A673 (cell line): ENCODE measurements at regions not wholly inside any gene's neighbourhood (a gene's known extent, or its start where the extent isn't known, plus 50 kb on each side); places are given as distances from the start of the nearest gene placed in this dataset.
"Not testable (repeated sequence)": the region's sequence is repeated elsewhere in the genome, so short reads cannot be mapped to it uniquely, and the experiment has no call there.

Experiments used
- BruUV-seq: library from RNA; stranded (reverse); fragments of 400-500 nt; replicated peaks from 2 replicates; lab custom pipeline; 2021; lab: Mats Ljungman, UMichigan
- CTCF ChIA-PET: fragments of 300-600 bp; sonication (Branson Sonifier 250); formaldehyde crosslinking; loops from one replicate; lab custom pipeline; 2022; ENCODE audit warnings: antibody characterized with exemption; lab: Charles Lee
- POLR2A ChIA-PET: fragments of 300-600 bp; sonication (Branson Sonifier 250); formaldehyde crosslinking; loops from one replicate; lab custom pipeline; 2022; ENCODE audit warnings: antibody characterized with exemption; ENCODE audit not compliant: low non-redundant PET; lab: Charles Lee
- DNase-seq: peaks from one replicate; pipeline ENCODE4 v3.0.0-alpha.2; 2015; ENCODE audit warnings: low spot score
- H3K27ac ChIP-seq: fragments of 200-600 bp; sonication (generic); 2 replicates; pipeline ENCODE4 v1.5.1; 2016; ENCODE audit warnings: mixed run types, low read depth, mild to moderate bottlenecking, mixed read lengths, antibody characterized with exemption, low read length; ENCODE audit not compliant: poor library complexity, severe bottlenecking
- H3K27me3 ChIP-seq: fragments of 200-600 bp; sonication (generic); replicated peaks from 2 replicates; pipeline ENCODE4 v1.6.1; 2017; ENCODE audit warnings: mixed run types, low read depth, mild to moderate bottlenecking, mixed read lengths, antibody characterized with exemption, low read length; ENCODE audit not compliant: insufficient read depth, poor library complexity
- H3K36me3 ChIP-seq: fragments of 200-600 bp; sonication (generic); 2 replicates; pipeline ENCODE4 v1.6.1; 2016; ENCODE audit warnings: mixed run types, mild to moderate bottlenecking, mixed read lengths, antibody characterized with exemption, low read length; ENCODE audit not compliant: insufficient read depth, poor library complexity, severe bottlenecking
- H3K4me1 ChIP-seq: fragments of 200-600 bp; sonication (generic); 2 replicates; pipeline ENCODE4 v1.6.1; 2017; ENCODE audit warnings: mixed run types, mild to moderate bottlenecking, mixed read lengths, antibody characterized with exemption, low read length; ENCODE audit not compliant: insufficient read depth, poor library complexity, severe bottlenecking
- H3K4me3 ChIP-seq: fragments of 200-600 bp; sonication (generic); 2 replicates; pipeline ENCODE4 v1.5.1; 2016; ENCODE audit warnings: low read depth, mixed run types, mild to moderate bottlenecking, mixed read lengths, low read length; ENCODE audit not compliant: poor library complexity, severe bottlenecking
- H3K9me3 ChIP-seq: fragments of 200-600 bp; sonication (generic); 2 replicates; pipeline ENCODE4 v1.6.1; 2016; ENCODE audit warnings: mixed run types, low read depth, mild to moderate bottlenecking, mixed read lengths, antibody characterized with exemption, low read length; ENCODE audit not compliant: poor library complexity, severe bottlenecking
- EZH2 ChIP-seq: fragments of 200-600 bp; sonication (generic); IDR thresholded peaks from 2 replicates; pipeline ENCODE4 v1.6.1; 2017; ENCODE audit warnings: borderline replicate concordance, low read depth, mild to moderate bottlenecking, mixed read lengths, antibody characterized with exemption, low read length; ENCODE audit not compliant: poor library complexity, severe bottlenecking
- intact Hi-C: fragments of 100-400 bp; cut with micrococcal nuclease; formaldehyde crosslinking; loops from one replicate; pipeline ENCODE4 v1.10.0; 2022; ENCODE audit not compliant: unreplicated experiment
- TF ChIP-seq, protein P1 (sequence below): fragments of 300-800, 200-600 bp; sonication (generic); conservative IDR thresholded peaks from 2 replicates; pipeline ENCODE4 v1.5.1; 2017; ENCODE audit warnings: low read depth, mild to moderate bottlenecking, antibody characterized with exemption, low read length, moderate library complexity, mixed read lengths

DNA sequence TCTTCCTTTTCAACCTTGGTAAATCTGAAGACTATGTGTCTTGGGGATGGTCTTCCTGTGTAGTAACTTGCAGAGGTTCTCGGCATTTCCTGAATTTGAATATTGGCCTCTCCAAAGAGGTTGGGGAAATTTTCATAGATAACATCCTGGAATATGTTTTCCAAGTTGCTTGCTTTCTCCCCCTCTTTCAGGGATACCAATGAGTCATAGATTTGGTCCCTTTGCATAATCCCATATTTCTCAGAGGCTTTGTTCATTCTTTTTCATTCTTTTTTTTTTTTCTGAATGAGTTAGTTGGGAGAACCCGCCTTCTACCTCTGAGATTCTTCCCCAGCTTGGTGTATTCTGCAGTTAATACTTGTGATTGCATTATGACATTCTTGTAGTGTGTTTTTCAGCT, 549.2 kb upstream of the AMOT start:
- ChIA-PET POLR2A (no interaction called here), CTCF (no interaction called here)
- TF ChIP-seq, protein P1, sequence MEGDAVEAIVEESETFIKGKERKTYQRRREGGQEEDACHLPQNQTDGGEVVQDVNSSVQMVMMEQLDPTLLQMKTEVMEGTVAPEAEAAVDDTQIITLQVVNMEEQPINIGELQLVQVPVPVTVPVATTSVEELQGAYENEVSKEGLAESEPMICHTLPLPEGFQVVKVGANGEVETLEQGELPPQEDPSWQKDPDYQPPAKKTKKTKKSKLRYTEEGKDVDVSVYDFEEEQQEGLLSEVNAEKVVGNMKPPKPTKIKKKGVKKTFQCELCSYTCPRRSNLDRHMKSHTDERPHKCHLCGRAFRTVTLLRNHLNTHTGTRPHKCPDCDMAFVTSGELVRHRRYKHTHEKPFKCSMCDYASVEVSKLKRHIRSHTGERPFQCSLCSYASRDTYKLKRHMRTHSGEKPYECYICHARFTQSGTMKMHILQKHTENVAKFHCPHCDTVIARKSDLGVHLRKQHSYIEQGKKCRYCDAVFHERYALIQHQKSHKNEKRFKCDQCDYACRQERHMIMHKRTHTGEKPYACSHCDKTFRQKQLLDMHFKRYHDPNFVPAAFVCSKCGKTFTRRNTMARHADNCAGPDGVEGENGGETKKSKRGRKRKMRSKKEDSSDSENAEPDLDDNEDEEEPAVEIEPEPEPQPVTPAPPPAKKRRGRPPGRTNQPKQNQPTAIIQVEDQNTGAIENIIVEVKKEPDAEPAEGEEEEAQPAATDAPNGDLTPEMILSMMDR = no peak
- no peak for TF ChIP-seq EZH2
- no peak for DNase-seq
- Histone ChIP-seq H3K4me3 (no peak overlapping the region), H3K4me1 (no peaks in the 10 kb centered on the region), H3K36me3 (no peaks in the 10 kb centered on the region), H3K9me3 (no peaks in the 10 kb centered on the region), H3K27ac (no peak overlapping the region), H3K27me3 (no peaks in the 10 kb centered on the region)
- no TSS peak for BruUV-seq
- intact Hi-C loops = no loop called here

DNA sequence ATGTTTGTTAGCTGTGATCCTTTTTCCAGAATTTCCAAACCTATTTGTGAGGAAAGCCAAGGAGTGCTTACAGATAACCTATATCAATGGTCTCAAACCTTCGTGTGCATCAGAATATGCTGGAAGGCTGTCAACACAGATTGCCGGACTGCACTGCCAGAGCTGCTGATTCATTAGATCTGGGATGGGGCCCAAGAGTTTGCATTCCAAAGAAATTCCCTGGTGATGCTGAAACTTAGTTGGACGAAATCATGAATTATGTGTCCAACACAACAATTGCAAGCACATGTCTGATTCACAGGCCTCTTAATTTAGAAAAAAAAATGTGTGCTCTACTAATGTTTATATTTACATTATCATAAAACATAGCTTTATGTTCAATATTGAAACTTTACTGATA, 544.0 kb upstream of the AMOT start:
- ChIA-PET CTCF (no interaction called here), POLR2A (no interaction called here)
- H3K9me3 ChIP-seq = no peaks in the 10 kb centered on the region
- TF ChIP-seq EZH2 = no peak
- TF ChIP-seq, protein P1 = no peak
- no peak for DNase-seq
- no peaks in the 10 kb centered on the region for H3K4me1 ChIP-seq
- no peak overlapping the region for H3K4me3 ChIP-seq
- no peaks in the 10 kb centered on the region for H3K36me3 ChIP-seq
- no TSS peak for BruUV-seq
- intact Hi-C loops = no loop called here
- no peak overlapping the region for H3K27ac ChIP-seq
- no peaks in the 10 kb centered on the region for H3K27me3 ChIP-seq

DNA sequence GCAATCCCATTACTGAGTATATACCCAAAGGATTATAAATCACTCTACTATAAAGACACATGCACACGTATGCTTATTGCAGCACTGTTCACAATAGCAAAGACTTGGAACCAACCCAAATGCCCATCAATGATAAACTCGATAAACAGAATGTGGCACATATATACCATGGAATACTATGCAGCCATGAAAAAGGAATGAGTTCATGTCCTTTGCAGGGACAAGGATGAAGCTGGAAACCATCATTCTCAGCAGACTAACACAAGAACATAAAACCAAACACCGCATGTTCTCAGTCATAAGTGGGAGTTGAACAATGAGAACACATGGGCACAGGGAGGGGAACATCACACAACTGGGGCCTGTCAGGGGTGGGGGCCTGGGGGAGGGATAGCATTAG, 532.8 kb upstream of the AMOT start:
- CTCF ChIA-PET, H3K36me3 ChIP-seq, H3K27me3 ChIP-seq, H3K27ac ChIP-seq, H3K4me1 ChIP-seq, H3K9me3 ChIP-seq, DNase-seq, intact Hi-C loops, POLR2A ChIA-PET, H3K4me3 ChIP-seq, BruUV-seq: not testable (repeated sequence)

DNA sequence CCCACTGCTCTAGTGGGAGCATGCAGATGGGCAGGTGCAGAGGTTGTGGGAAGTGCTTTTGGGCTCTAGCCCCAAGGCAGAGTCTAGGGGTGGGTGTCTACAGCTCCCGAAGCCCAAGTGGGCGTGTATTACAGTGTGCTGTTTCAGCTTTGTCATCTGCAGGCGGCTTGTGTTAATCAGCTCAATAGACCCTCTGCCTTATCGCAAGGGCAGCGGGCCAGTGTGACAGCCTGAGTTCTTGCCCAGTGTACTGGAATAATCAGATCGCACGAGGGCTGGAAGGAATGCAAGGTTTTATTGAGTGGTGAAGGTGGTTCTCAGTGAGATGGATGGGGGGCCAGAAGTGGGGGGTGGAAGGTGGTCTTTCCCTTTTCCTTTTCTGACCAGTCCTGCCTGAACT, 529.4 kb upstream of the AMOT start:
- TF ChIP-seq EZH2 = no peak
- TF ChIP-seq, protein P1 = no peak
- ChIA-PET CTCF (no interaction called here), POLR2A (no interaction called here)
- intact Hi-C loops = no loop called here
- BruUV-seq = no TSS peak
- H3K27me3 ChIP-seq = no peaks in the 10 kb centered on the region
- H3K36me3 ChIP-seq = no peaks in the 10 kb centered on the region
- DNase-seq = no peak
- H3K4me3 ChIP-seq = no peak overlapping the region
- no peaks in the 10 kb centered on the region for H3K4me1 ChIP-seq
- no peak overlapping the region for H3K27ac ChIP-seq
- no peaks in the 10 kb centered on the region for H3K9me3 ChIP-seq
